CD4-positive, CD25-positive, alpha-beta regulatory T cell (primary cell): ENCODE measurements at regions not wholly inside any gene's neighbourhood (a gene's known extent, or its start where the extent isn't known, plus 50 kb on each side); places are given as distances from the start of the nearest gene placed in this dataset.

Experiments used
- ATAC-seq, 2 donors: fragments of 150-1000 bp; cut with Tn5 transposase; one replicate each; pipeline ENCODE4 v1.10.0; 2021; ENCODE audit warnings: low read depth in 2 of 2, moderate number of reproducible peaks in 2 of 2, moderate library complexity in 1 of 2
- DNase-seq, 3 donors: peaks; one replicate each; pipeline versions ENCODE4 v3.0.0 to v3.0.0-alpha.2; 2012 to 2022; ENCODE audit warnings: mixed read lengths in 1 of 3
- H3K27ac ChIP-seq: one replicate; pipeline ENCODE4 v1.7.0; 2013; ENCODE audit warnings: mild to moderate bottlenecking, low read length; ENCODE audit not compliant: insufficient read depth, poor library complexity, severe bottlenecking
- H3K27me3 ChIP-seq: one replicate; pipeline ENCODE4 v1.7.0; 2013; ENCODE audit warnings: low read length; ENCODE audit not compliant: control insufficient read depth, insufficient read depth
- H3K36me3 ChIP-seq: one replicate; pipeline ENCODE4 v1.7.0; 2013; ENCODE audit warnings: mild to moderate bottlenecking, low read length, moderate library complexity; ENCODE audit not compliant: control insufficient read depth, insufficient read depth
- H3K4me1 ChIP-seq: 2 replicates; pipeline ENCODE4 v1.7.0; 2013; ENCODE audit warnings: mild to moderate bottlenecking, low read length; ENCODE audit not compliant: insufficient read depth, control insufficient read depth, poor library complexity, severe bottlenecking
- H3K4me3 ChIP-seq: one replicate; pipeline ENCODE4 v1.7.0; 2013; ENCODE audit warnings: low read depth, mild to moderate bottlenecking, low read length, moderate library complexity
- H3K9me3 ChIP-seq, 2 experiments: 1 replicate in 1 of 2; 2 replicates in 1 of 2; pipeline ENCODE4 v1.7.0; 2013; ENCODE audit warnings: low read length in 2 of 2, mild to moderate bottlenecking in 1 of 2, moderate library complexity in 1 of 2; ENCODE audit not compliant: control insufficient read depth in 2 of 2
- H3K27ac Mint-ChIP-seq, 3 donors: one replicate each; pipeline ENCODE4 v1.8.0; 2020 to 2022; ENCODE audit warnings: mild to moderate bottlenecking in 3 of 3, mixed read lengths in 3 of 3, moderate library complexity in 2 of 3
- H3K27me3 Mint-ChIP-seq: one replicate; pipeline ENCODE4 v1.8.0; 2022; ENCODE audit warnings: mild to moderate bottlenecking, mixed read lengths
- H3K36me3 Mint-ChIP-seq: one replicate; pipeline ENCODE4 v1.8.0; 2020; ENCODE audit warnings: mixed read lengths
- H3K4me1 Mint-ChIP-seq, 4 donors: one replicate each; pipeline ENCODE4 v1.8.0; 2020 to 2022; ENCODE audit warnings: mixed read lengths in 4 of 4, mild to moderate bottlenecking in 1 of 4
- H3K4me3 Mint-ChIP-seq, 4 donors: one replicate each; pipeline ENCODE4 v1.8.0; 2020 to 2022; ENCODE audit warnings: mild to moderate bottlenecking in 4 of 4, mixed read lengths in 4 of 4, moderate library complexity in 3 of 4
- H3K9me3 Mint-ChIP-seq, 7 donors: one replicate each; pipeline ENCODE4 v1.8.0; 2020 to 2022; ENCODE audit warnings: mixed read lengths in 7 of 7, mild to moderate bottlenecking in 3 of 7, moderate library complexity in 2 of 7

DNA sequence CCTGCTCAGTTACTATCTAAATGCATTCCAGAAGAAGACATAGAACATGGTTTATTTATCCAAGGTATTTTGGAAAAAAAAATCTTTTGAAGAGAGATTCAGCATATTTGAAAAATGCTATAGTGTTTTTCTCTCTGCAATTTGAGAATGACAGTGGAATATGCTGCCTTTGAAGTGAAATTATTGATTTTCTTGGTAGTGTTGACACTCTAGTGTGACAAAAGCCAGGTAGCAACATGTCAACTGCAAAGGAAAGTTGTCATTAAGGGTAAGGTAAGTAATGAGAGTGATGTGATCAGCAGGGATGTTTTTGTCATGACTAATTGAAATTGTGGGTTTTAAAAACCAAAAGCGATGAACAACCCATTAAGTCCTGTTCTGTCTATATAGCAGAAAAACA lies 1387.1 kb upstream of the TMEFF2 start:
- no peaks in the 10 kb centered on the region for H3K4me1 ChIP-seq
- H3K27me3 ChIP-seq: no peaks in the 10 kb centered on the region
- no peak overlapping the region for H3K27ac ChIP-seq
- no peaks in the 10 kb centered on the region for H3K36me3 ChIP-seq
- H3K9me3 Mint-ChIP-seq: peaks cover 0 to 6% (median 2%) of the 10 kb centered on the region in 7 donors
- no peak overlapping the region for H3K4me3 ChIP-seq
- H3K27ac Mint-ChIP-seq: no peak overlapping the region
- H3K27me3 Mint-ChIP-seq: no peaks in the 10 kb centered on the region
- no peak for ATAC-seq
- no peak overlapping the region for H3K4me3 Mint-ChIP-seq
- H3K4me1 Mint-ChIP-seq: peaks cover 0 to 6% (median 3%) of the 10 kb centered on the region in 4 donors
- H3K9me3 ChIP-seq: no peaks in the 10 kb centered on the region
- no peak for DNase-seq
- no peaks in the 10 kb centered on the region for H3K36me3 Mint-ChIP-seq

DNA sequence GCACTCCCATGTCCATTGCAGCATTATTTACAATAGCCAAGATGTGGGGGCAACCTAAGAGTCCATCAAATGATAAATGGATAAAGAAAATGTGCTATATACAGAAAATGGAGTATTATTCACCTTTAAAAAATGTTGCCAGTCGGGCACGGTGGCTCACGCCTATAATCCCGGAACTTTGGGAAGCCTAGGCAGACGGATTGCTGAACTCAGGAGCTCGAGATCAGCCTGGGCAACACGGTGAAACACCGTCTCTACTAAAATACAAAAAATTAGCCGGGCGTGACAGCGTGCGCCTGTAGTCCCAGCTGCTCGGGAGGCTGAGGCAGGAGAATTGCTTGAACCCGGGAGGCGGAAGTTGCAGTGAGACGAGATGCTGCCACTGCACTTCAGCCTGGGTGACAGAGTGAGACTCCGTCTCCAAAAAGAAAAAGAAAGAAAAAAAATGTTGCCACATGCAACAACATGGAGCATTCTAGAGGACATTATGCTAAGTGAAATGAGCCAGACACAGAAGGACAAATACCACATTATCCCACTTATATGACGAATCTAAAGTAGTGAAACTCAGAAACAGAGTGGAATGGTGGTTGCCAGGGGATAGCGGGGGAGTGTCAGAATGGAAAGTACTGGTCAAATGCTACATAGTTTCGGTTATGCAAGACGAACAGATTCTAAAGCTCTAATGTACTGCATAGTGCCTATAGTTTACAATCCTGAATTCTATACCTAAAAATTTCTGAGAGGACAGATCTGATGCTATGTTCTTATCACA lies 1385.6 kb upstream of the TMEFF2 start:
- no peak overlapping the region for H3K27ac ChIP-seq
- ATAC-seq (no peak), DNase-seq (no peak)
- H3K4me3 ChIP-seq: no peak overlapping the region
- H3K36me3 ChIP-seq: no peaks in the 10 kb centered on the region
- no peak overlapping the region for H3K27ac Mint-ChIP-seq
- peaks cover 0 to 6% (median 0%) of the 10 kb centered on the region in 7 donors for H3K9me3 Mint-ChIP-seq
- no peaks in the 10 kb centered on the region for H3K9me3 ChIP-seq
- no peak overlapping the region for H3K4me3 Mint-ChIP-seq
- H3K27me3 ChIP-seq: no peaks in the 10 kb centered on the region
- no peaks in the 10 kb centered on the region for H3K4me1 ChIP-seq
- H3K36me3 Mint-ChIP-seq: no peaks in the 10 kb centered on the region
- H3K4me1 Mint-ChIP-seq: peaks cover 0 to 6% (median 3%) of the 10 kb centered on the region in 4 donors
- no peaks in the 10 kb centered on the region for H3K27me3 Mint-ChIP-seq

DNA sequence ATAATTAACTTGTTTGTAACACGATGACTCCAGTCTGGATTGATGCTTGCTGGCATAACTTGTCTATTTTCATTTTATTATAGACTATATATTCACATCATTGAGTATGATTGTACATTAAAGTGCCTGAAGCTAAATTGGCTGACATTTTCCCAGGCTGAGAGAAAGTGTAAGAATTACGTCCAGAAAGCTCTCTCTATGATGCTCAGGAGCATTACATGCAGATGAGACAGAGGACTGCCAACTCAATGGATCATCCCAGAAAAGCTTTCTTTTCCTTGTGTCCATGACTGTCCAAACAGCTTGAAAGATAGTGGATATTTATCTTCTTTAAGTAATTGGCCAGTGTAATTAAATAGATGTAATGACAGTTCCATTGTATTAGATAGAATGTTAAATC lies 1372.2 kb upstream of the TMEFF2 start:
- H3K4me3 ChIP-seq: no peak overlapping the region
- Mint-ChIP-seq H3K36me3 (no peaks in the 10 kb centered on the region), H3K4me3 (no peak overlapping the region), H3K27me3 (no peaks in the 10 kb centered on the region), H3K27ac (no peak overlapping the region), H3K9me3 (peaks cover 0 to 4% (median 1%) of the 10 kb centered on the region in 7 donors), H3K4me1 (no peaks in the 10 kb centered on the region)
- no peaks in the 10 kb centered on the region for H3K36me3 ChIP-seq
- no peaks in the 10 kb centered on the region for H3K9me3 ChIP-seq
- no peaks in the 10 kb centered on the region for H3K4me1 ChIP-seq
- no peak overlapping the region for H3K27ac ChIP-seq
- ATAC-seq: no peak
- DNase-seq: no peak
- H3K27me3 ChIP-seq: no peaks in the 10 kb centered on the region

DNA sequence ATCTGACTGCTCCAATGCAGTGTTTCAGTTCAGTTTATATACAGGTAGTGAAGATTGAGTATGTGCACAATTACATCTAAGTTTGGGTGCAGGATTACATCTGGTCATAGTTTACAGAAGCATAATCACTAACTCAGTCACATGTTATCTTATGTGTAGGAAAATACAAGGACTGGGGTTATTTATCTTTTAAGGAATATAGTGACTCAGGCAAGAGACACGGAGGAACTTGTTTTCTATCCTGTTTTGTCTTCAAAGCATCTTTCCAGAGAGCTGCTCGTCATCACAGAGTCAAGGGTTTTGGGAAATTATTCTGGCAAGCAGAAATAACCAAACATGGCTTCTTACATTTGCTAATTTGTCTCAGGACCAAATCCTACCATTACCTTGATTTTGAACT lies 1371.5 kb upstream of the TMEFF2 start:
- ATAC-seq: no peak
- no peaks in the 10 kb centered on the region for H3K36me3 ChIP-seq
- no peak overlapping the region for H3K27ac Mint-ChIP-seq
- H3K27me3 ChIP-seq: no peaks in the 10 kb centered on the region
- no peak overlapping the region for H3K4me3 Mint-ChIP-seq
- no peak overlapping the region for H3K27ac ChIP-seq
- no peak for DNase-seq
- no peaks in the 10 kb centered on the region for H3K4me1 Mint-ChIP-seq
- H3K4me1 ChIP-seq: no peaks in the 10 kb centered on the region
- H3K36me3 Mint-ChIP-seq: no peaks in the 10 kb centered on the region
- no peaks in the 10 kb centered on the region for H3K27me3 Mint-ChIP-seq
- no peaks in the 10 kb centered on the region for H3K9me3 ChIP-seq
- peaks cover 0 to 4% (median 1%) of the 10 kb centered on the region in 7 donors for H3K9me3 Mint-ChIP-seq
- no peak overlapping the region for H3K4me3 ChIP-seq

DNA sequence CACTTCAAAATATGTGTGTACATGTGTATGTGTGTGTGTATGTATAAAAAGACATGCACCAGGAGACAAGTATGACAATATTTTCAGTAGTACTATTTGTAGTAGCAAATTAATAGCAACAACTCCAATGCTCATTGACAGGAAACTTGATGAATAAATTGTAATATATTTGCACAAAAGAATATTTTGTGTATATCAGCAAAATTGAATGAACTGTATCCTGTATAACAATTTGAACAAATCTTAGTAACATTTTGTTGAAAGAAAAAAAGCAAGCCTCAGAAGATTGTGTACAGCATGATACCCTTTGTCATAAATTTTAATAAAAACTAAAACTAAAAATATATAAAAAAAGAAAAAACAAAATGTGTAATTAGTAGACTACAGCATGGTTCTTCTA lies 1367.3 kb upstream of the TMEFF2 start:
- H3K9me3 Mint-ChIP-seq: peaks cover 0 to 3% (median 0%) of the 10 kb centered on the region in 7 donors
- no peaks in the 10 kb centered on the region for H3K36me3 Mint-ChIP-seq
- no peaks in the 10 kb centered on the region for H3K27me3 Mint-ChIP-seq
- no peak overlapping the region for H3K27ac Mint-ChIP-seq
- Histone ChIP-seq H3K27ac (no peak overlapping the region), H3K36me3 (no peaks in the 10 kb centered on the region), H3K4me3 (no peak overlapping the region), H3K27me3 (no peaks in the 10 kb centered on the region), H3K4me1 (no peaks in the 10 kb centered on the region), H3K9me3 (no peaks in the 10 kb centered on the region)
- ATAC-seq (no peak), DNase-seq (no peak)
- H3K4me3 Mint-ChIP-seq: no peak overlapping the region
- H3K4me1 Mint-ChIP-seq: no peaks in the 10 kb centered on the region

DNA sequence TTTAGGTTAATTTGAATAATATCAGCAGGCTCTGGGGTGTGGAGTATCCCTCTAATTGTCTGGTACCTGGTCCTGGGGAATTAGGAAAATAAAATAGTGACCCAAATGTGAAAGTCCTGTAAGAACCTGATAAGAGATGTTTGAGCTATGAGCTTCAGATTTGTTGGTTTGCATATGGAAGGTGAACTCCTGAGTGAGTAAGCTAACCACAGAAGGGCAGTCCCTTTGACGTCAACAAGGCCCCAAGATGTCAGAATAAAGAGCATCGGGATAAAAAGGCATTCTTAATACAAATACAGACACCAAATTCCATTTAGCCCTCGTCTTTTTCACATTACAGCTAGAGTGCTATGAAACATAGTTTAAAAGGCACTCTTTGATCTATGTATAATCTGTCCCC lies 1366.3 kb upstream of the TMEFF2 start:
- no peak overlapping the region for H3K27ac ChIP-seq
- Mint-ChIP-seq H3K27ac (no peak overlapping the region), H3K4me3 (no peak overlapping the region), H3K4me1 (no peaks in the 10 kb centered on the region), H3K36me3 (no peaks in the 10 kb centered on the region), H3K27me3 (no peaks in the 10 kb centered on the region), H3K9me3 (peaks cover 0 to 2% (median 0%) of the 10 kb centered on the region in 7 donors)
- ATAC-seq: no peak
- H3K4me1 ChIP-seq: no peaks in the 10 kb centered on the region
- H3K36me3 ChIP-seq: no peaks in the 10 kb centered on the region
- H3K27me3 ChIP-seq: no peaks in the 10 kb centered on the region
- no peak overlapping the region for H3K4me3 ChIP-seq
- no peak for DNase-seq
- H3K9me3 ChIP-seq: no peaks in the 10 kb centered on the region

DNA sequence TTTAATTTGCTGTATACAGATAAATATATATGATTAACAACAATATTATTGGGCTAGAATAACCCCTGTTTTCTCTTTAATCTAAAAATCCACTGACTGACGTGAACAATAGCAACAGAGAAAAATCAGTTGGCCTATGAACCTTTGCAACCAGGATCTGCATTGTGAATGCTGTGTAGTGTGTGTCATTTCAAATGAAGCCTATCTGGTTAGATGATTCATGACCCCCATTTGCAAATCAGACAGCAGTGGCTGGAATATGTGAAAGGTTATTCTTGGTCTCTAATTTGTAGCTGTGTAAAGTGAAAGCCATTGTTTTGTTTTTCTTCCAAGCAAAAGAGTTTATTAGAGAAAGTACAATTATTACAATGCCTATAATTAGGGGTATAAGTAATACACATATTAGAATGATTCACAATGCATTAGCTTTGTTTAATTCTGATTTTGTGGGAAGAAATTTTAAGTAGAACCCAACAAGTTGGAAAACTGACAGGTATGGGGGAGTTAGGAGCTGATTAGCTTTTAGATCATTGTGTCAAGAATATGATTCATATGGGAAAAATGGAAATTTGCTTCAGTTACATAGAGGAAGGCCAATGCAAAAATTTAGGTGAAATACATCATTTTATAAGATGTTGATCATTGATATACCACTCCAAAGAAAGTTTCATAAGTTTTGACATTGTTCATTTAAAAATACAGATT lies 1362.2 kb upstream of the TMEFF2 start:
- H3K36me3 ChIP-seq: no peaks in the 10 kb centered on the region
- H3K4me3 Mint-ChIP-seq: no peak overlapping the region
- H3K4me3 ChIP-seq: no peak overlapping the region
- H3K4me1 Mint-ChIP-seq: no peaks in the 10 kb centered on the region
- no peaks in the 10 kb centered on the region for H3K36me3 Mint-ChIP-seq
- H3K27ac Mint-ChIP-seq: no peak overlapping the region
- ATAC-seq (no peak), DNase-seq (no peak)
- no peaks in the 10 kb centered on the region for H3K4me1 ChIP-seq
- H3K27ac ChIP-seq: no peak overlapping the region
- no peaks in the 10 kb centered on the region for H3K27me3 Mint-ChIP-seq
- H3K9me3 ChIP-seq: no peaks in the 10 kb centered on the region
- no peaks in the 10 kb centered on the region for H3K27me3 ChIP-seq
- H3K9me3 Mint-ChIP-seq: peaks cover 0 to 2% (median 0%) of the 10 kb centered on the region in 7 donors

DNA sequence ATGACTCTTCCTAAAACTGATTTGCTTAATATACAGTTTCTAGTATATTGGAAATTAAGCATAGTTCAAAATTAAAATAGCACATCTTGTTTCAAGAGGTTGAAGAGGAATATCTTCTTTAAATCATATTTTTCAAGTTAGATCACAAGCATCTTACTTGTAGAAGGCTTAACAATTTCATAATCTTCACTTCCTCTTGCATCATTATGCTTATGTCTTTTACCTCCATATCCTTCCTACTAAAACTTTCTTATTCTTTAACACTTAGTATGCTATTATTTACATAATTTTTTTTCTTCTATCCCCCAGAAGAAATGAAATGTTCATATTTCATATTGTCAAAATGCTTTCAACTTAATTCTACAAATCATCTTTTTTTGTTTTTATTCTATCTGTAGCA lies 1354.9 kb upstream of the TMEFF2 start:
- Histone ChIP-seq H3K9me3 (no peaks in the 10 kb centered on the region), H3K4me1 (no peaks in the 10 kb centered on the region), H3K36me3 (no peaks in the 10 kb centered on the region), H3K4me3 (no peak overlapping the region), H3K27me3 (no peaks in the 10 kb centered on the region), H3K27ac (no peak overlapping the region)
- no peak overlapping the region for H3K27ac Mint-ChIP-seq
- H3K9me3 Mint-ChIP-seq: peaks cover 0 to 10% (median 6%) of the 10 kb centered on the region in 7 donors
- DNase-seq: no peak
- no peaks in the 10 kb centered on the region for H3K27me3 Mint-ChIP-seq
- no peaks in the 10 kb centered on the region for H3K4me1 Mint-ChIP-seq
- H3K36me3 Mint-ChIP-seq: no peaks in the 10 kb centered on the region
- ATAC-seq: no peak
- H3K4me3 Mint-ChIP-seq: no peak overlapping the region
